ENCODE measurements at regions not wholly inside any gene's neighbourhood (a gene's known extent, or its start where the extent isn't known, plus 50 kb on each side); places are given as distances from the start of the nearest gene placed in this dataset.

GRCh38 chr2:12032975-12033374, 286.5 kb downstream of the LPIN1 start:
- DNase-seq, result no peak

- no peak for DNase-seq
Observed at GRCh38 chr2:12033494-12033893, 287.1 kb downstream of the LPIN1 start.

GRCh38 chr2:12034382-12034781, 287.9 kb downstream of the LPIN1 start:
- no peak for DNase-seq

- no peak for DNase-seq
Observed at GRCh38 chr2:12035029-12035720, 288.7 kb downstream of the LPIN1 start.

GRCh38 chr2:12035956-12036639, 289.7 kb downstream of the LPIN1 start:
- DNase-seq, result no peak

- no peak for DNase-seq
Observed at GRCh38 chr2:12036640-12036983, 290.2 kb downstream of the LPIN1 start.

DNA sequence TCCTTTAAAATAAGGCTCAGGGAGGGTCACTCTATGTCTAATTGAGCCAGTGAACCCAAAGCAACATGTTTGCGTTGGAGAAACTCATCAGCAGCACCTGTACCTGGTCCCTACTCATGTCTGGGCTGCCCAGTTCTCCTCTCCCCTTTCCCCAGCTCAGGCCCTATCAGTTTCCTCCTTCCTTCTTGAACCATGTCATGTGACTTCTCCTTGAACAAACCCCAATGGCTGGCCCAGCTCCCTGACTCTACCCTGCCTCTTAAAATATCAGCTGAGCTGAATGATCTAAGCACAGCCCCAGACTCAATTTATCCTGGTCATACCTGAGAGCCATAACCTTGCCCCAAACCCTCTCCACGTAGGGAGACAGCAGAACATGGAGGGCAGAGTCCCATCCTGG, 290.9 kb downstream of the LPIN1 start:
- no peak for DNase-seq

- DNase-seq, result no peak
Observed at GRCh38 chr2:12041236-12041635, 294.8 kb downstream of the LPIN1 start.

- no peak for DNase-seq
Observed at GRCh38 chr2:12043131-12043530, 296.7 kb downstream of the LPIN1 start.

DNA sequence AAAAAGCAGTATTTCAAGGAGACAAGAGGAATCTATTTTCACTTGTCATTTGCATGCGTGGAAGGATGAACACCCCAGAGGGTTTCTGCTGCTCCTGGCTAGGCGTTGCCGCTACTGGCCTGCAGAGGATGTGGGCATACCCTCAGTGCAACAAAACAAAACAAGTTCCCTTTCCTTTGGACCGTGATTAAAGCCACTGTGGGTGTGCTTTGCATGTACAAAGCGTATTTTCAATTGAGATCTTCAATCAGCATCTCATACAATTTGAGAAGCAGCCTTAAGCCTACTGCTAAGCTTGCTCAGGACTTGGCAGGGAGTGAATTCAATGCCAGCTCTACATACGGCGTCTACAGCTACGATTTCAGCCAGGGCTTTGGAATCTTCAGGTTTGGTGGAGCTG, 298.4 kb downstream of the LPIN1 start:
- DNase-seq, result no peak

DNA sequence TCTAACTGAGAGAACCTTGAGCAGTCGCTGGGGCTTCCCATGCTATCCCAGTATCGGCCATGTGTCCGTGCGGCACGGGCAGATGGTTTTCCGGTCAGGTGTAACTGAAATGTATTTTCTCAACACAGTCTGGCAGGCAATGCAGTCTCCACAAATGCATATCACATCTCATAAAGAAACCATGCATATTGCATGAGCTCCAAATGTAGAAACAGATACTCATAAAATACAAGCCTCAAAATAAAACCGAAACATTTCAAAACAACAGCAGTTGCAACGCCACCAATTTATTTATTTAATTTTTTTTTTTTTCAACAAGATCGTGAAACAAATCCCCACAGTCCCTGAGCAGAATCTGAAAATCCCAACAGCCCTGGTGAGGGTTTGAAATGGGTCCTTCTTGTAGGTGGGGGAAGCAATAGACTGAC, 299.4 kb downstream of the LPIN1 start:
- DNase-seq, result no peak

- no peak for DNase-seq
Observed at GRCh38 chr2:12046641-12047040, 300.2 kb downstream of the LPIN1 start.

GRCh38 chr2:12047761-12048160, 301.3 kb downstream of the LPIN1 start:
- DNase-seq, result no peak

- DNase-seq, result no peak
Observed at GRCh38 chr2:12048550-12048949, 302.1 kb downstream of the LPIN1 start.

GRCh38 chr2:12050396-12050795, 304.0 kb downstream of the LPIN1 start:
- DNase-seq, result no peak

DNA sequence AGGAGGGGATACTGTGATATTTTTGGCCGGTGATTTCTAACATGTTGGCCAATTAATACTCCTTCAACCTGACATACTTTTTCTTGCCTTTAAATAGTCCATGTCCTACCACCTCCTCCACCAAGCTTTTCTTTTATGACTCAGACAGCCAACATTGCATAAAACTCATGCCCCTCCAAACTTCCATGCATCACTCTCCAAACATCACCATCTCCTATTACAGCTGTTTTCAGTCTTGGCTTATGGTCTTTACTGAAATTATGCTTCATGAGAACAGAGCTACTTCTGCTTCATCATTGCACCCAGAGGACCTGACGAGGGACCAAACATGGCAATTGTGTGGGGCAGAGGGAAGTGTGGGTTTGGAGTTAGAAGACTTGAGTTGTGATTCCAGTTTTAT, 305.4 kb downstream of the LPIN1 start:
- no peak for DNase-seq

DNA sequence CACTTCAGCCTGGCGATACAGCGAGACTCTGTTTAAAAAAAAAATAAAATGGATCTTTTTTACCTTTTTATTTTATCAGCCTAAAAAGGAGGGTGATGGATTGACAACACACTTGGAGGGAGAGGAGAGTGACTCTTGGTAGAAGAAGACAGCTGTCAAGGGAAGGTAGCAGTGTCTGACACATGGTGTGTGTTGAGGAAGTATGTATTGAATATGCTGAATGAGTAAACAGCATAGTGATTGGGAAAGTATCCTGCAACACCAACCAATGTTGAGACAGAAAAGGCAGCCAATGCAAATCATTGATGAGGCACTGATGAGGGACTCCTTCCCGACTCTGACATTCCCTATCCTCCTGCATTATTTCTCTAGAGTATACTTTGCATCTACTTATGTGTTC, 306.4 kb downstream of the LPIN1 start:
- no peak for DNase-seq

GRCh38 chr2:12054956-12055618, 308.7 kb downstream of the LPIN1 start:
- DNase-seq, result no peak

DNA sequence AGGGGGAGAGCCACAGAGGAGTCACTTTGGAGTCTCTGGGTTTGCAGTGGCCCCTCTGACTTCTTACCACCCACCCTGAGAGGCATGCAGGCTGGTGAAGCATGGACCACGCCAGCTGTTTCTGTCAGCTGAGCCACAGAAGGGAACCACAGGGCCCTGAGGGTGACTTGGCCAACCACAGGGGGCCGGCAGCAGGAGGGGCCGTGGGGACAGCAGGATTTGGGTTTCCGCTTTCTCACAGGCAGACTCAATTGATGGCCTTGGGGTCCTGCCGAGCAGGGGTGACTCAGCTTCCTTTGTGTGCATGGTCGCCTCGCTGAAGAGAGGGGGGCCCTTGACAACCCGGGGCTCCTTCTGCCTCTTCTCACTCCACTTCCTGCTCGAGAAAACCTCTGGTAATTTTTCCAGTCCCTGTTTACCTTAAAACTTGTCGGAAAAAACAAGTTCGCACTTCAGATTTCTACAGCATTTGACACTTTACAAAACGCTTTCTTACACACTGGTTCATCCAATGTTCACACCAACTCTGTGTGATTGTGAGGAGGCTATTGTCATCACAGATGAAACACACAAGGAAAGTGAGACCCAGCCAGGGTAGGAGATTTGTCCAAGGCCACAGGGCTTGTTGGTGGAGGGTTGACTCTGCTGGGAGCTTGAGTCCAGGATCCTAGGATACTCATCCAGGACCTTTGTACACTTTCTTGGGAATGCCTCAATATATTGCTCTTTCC, 311.2 kb downstream of the LPIN1 start:
- peak; percentile 15 for DNase-seq

GRCh38 chr2:12059616-12060441, 313.4 kb downstream of the LPIN1 start:
- DNase-seq, result no peak

DNA sequence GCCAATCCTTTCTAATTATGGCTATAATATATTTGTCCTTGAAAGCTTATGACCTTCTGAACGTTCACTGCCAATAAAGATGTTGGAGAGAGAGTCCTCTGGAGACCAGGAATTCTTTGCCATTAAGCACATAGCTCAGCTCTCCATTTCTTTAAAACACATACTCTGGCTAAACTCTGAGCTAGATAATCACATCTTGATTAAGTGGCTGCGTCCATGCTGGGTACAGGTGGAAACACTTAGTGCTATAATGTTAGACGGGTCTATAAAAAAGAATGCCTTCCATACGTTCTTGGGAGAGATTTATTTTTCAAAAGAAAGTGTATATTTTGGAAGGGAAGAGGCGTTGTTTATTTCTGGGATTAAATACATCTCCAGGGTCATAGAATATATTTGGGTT, 314.5 kb downstream of the LPIN1 start:
- no peak for DNase-seq

GRCh38 chr2:12061286-12062052, 315.0 kb downstream of the LPIN1 start:
- DNase-seq, result no peak
